ENCODE measurements at regions not wholly inside any gene's neighbourhood (a gene's known extent, or its start where the extent isn't known, plus 50 kb on each side); places are given as distances from the start of the nearest gene placed in this dataset.
"Not testable (repeated sequence)": the region's sequence is repeated elsewhere in the genome, so short reads cannot be mapped to it uniquely, and the experiment has no call there.

- DNase-seq (ENCODE audit: low spot score), result not testable (repeated sequence)
These were observed 108.1 kb upstream of the PTPN20 start for GRCh38 chr10:46803082-46803481.

GRCh38 chr10:46810222-46810621 lies 101.0 kb upstream of the PTPN20 start:
- DNase-seq (ENCODE audit: low spot score), result not testable (repeated sequence)

GRCh38 chr10:46816126-46816525 lies 95.1 kb upstream of the PTPN20 start:
- not testable (repeated sequence) for DNase-seq (ENCODE audit: low spot score)

- DNase-seq (ENCODE audit: low spot score), result not testable (repeated sequence)
These were observed 70.7 kb upstream of the PTPN20 start for GRCh38 chr10:46840393-46841050.

GRCh38 chr10:46841051-46841593 lies 70.1 kb upstream of the PTPN20 start:
- DNase-seq (ENCODE audit: low spot score), result not testable (repeated sequence)

- not testable (repeated sequence) for DNase-seq (ENCODE audit: low spot score)
These were observed 66.0 kb upstream of the PTPN20 start for GRCh38 chr10:46845194-46845593.

- DNase-seq (ENCODE audit: low spot score), result not testable (repeated sequence)
These were observed 65.6 kb upstream of the PTPN20 start for GRCh38 chr10:46845640-46846039.

- DNase-seq (ENCODE audit: low spot score), result not testable (repeated sequence)
These were observed 50.5 kb upstream of the PTPN20 start for GRCh38 chr10:46860753-46861152.

All from left forelimb (tissue), 1 donor.